Mesenchymal stem cell (in vitro differentiated cells and primary cell): ENCODE measurements at regions not wholly inside any gene's neighbourhood (a gene's known extent, or its start where the extent isn't known, plus 50 kb on each side); places are given as distances from the start of the nearest gene placed in this dataset.
"Not testable (repeated sequence)": the region's sequence is repeated elsewhere in the genome, so short reads cannot be mapped to it uniquely, and the experiment has no call there.

Source experiments
- DNase-seq: peaks from one replicate; pipeline ENCODE4 v3.0.0-alpha.2; 2013
- H2AFZ ChIP-seq: one replicate; pipeline ENCODE4 v1.6.1; 2013; ENCODE audit warnings: low read depth, mild to moderate bottlenecking, control low read depth, inconsistent platforms, low read length, moderate library complexity
- H2AK5ac ChIP-seq: 2 replicates; pipeline ENCODE4 v1.6.1; 2013; ENCODE audit warnings: low read length, moderate library complexity, mild to moderate bottlenecking, inconsistent platforms; ENCODE audit not compliant: severe bottlenecking
- H2BK120ac ChIP-seq: one replicate; pipeline ENCODE4 v1.6.1; 2013; ENCODE audit warnings: low read depth, mild to moderate bottlenecking, inconsistent platforms, low read length, moderate library complexity
- H2BK12ac ChIP-seq, 2 experiments: one replicate each; pipeline ENCODE4 v1.6.1; 2013; ENCODE audit warnings: inconsistent platforms in 2 of 2, low read length in 2 of 2, mild to moderate bottlenecking in 2 of 2, moderate library complexity in 2 of 2, control low read depth in 1 of 2
- H2BK15ac ChIP-seq: one replicate; pipeline ENCODE4 v1.6.1; 2013; ENCODE audit warnings: mild to moderate bottlenecking, low read depth, inconsistent platforms; ENCODE audit not compliant: poor library complexity, severe bottlenecking
- H2BK5ac ChIP-seq: 2 replicates; pipeline ENCODE4 v1.6.1; 2013; ENCODE audit warnings: low read depth, mild to moderate bottlenecking, low read length, control low read depth, inconsistent platforms; ENCODE audit not compliant: poor library complexity, severe bottlenecking
- H3K14ac ChIP-seq, 2 experiments: one replicate each; pipeline ENCODE4 v1.6.1; 2013; ENCODE audit warnings: inconsistent platforms in 2 of 2, low read length in 2 of 2, control low read depth in 1 of 2, mild to moderate bottlenecking in 1 of 2, moderate library complexity in 1 of 2
- H3K18ac ChIP-seq, 2 experiments: one replicate each; pipeline ENCODE4 v1.6.1; 2013; ENCODE audit warnings: inconsistent platforms in 2 of 2, low read length in 2 of 2, control low read depth in 1 of 2, low read depth in 1 of 2, mild to moderate bottlenecking in 1 of 2
- H3K23ac ChIP-seq, 2 experiments: one replicate each; pipeline ENCODE4 v1.6.1; 2013; ENCODE audit warnings: inconsistent platforms in 2 of 2, low read length in 2 of 2, mild to moderate bottlenecking in 2 of 2, moderate library complexity in 2 of 2, control low read depth in 1 of 2
- H3K27ac ChIP-seq: 2 replicates; pipeline ENCODE4 v1.5.1; 2013; ENCODE audit warnings: mild to moderate bottlenecking, moderate library complexity, low read length, control low read depth, inconsistent platforms; ENCODE audit not compliant: poor library complexity, severe bottlenecking
- H3K27me3 ChIP-seq, 2 experiments: 2 replicates each; pipeline versions ENCODE4 v1.6.1 to v1.7.0; 2013; ENCODE audit warnings: low read length in 2 of 2, mild to moderate bottlenecking in 2 of 2, moderate library complexity in 2 of 2, control low read depth in 1 of 2, inconsistent platforms in 1 of 2; ENCODE audit not compliant: control insufficient read depth in 1 of 2, insufficient read depth in 1 of 2
- H3K36me3 ChIP-seq, 2 experiments: 2 replicates each; pipeline versions ENCODE4 v1.6.1 to v1.7.0; 2013; ENCODE audit warnings: low read length in 2 of 2, control low read depth in 1 of 2, inconsistent platforms in 1 of 2, low read depth in 1 of 2, mild to moderate bottlenecking in 1 of 2; ENCODE audit not compliant: insufficient read depth in 2 of 2, control insufficient read depth in 1 of 2
- H3K4ac ChIP-seq, 2 experiments: one replicate each; pipeline ENCODE4 v1.6.1; 2013; ENCODE audit warnings: inconsistent platforms in 2 of 2, low read length in 2 of 2, mild to moderate bottlenecking in 2 of 2, moderate library complexity in 2 of 2, control low read depth in 1 of 2, low read depth in 1 of 2
- H3K4me1 ChIP-seq: 2 replicates; pipeline ENCODE4 v1.6.1; 2013; ENCODE audit warnings: low read depth, low read length, control low read depth; ENCODE audit not compliant: control insufficient read depth, insufficient read depth
- H3K4me2 ChIP-seq: 2 replicates; pipeline ENCODE4 v1.6.1; 2013; ENCODE audit warnings: low read length, mild to moderate bottlenecking, inconsistent platforms; ENCODE audit not compliant: poor library complexity, severe bottlenecking
- H3K4me3 ChIP-seq, 2 experiments: 2 replicates each; pipeline versions ENCODE4 v1.5.1 to v1.7.0; 2013; ENCODE audit warnings: low read length in 2 of 2, mild to moderate bottlenecking in 2 of 2, control low read depth in 1 of 2, low read depth in 1 of 2; ENCODE audit not compliant: insufficient read depth in 1 of 2
- H3K79me1 ChIP-seq: replicated peaks from 2 replicates; pipeline ENCODE4 v1.6.1; 2013; ENCODE audit warnings: mild to moderate bottlenecking, control low read depth, low read length, inconsistent platforms; ENCODE audit not compliant: poor library complexity, severe bottlenecking
- H3K9ac ChIP-seq: 2 replicates; pipeline ENCODE4 v1.7.0; 2013; ENCODE audit warnings: mild to moderate bottlenecking, low read length, moderate library complexity
- H3K9me3 ChIP-seq: 2 replicates; pipeline ENCODE4 v1.7.0; 2013; ENCODE audit warnings: mild to moderate bottlenecking, low read length; ENCODE audit not compliant: control insufficient read depth
- H4K8ac ChIP-seq: one replicate; pipeline ENCODE4 v1.6.1; 2013; ENCODE audit warnings: inconsistent platforms, mild to moderate bottlenecking, low read length, moderate library complexity
- H4K91ac ChIP-seq: one replicate; pipeline ENCODE4 v1.6.1; 2013; ENCODE audit warnings: mild to moderate bottlenecking, low read length, inconsistent platforms
- WGBS: methylation state at CpG from one replicate; pipeline ENCODE4 v1.1.7; 2013; ENCODE audit warnings: mixed read lengths; 5-methylcytosine and 5-hydroxymethylcytosine counted together

- not testable (repeated sequence) for H3K4me2 ChIP-seq, H2AK5ac ChIP-seq, H3K18ac ChIP-seq, H3K4me3 ChIP-seq, H3K36me3 ChIP-seq, H3K14ac ChIP-seq, H3K4me1 ChIP-seq, H4K91ac ChIP-seq, H3K4ac ChIP-seq, H2BK120ac ChIP-seq, H4K8ac ChIP-seq, DNase-seq, H2AFZ ChIP-seq, H3K23ac ChIP-seq, H3K79me1 ChIP-seq, H3K9me3 ChIP-seq, H3K27me3 ChIP-seq, H2BK15ac ChIP-seq, H3K9ac ChIP-seq, H2BK5ac ChIP-seq, H3K27ac ChIP-seq, H2BK12ac ChIP-seq
- 96% methylated on average over 4 of the region's 4 CpGs for WGBS
Observed at GRCh38 chr13:109269381-109269780, 517.0 kb downstream of the IRS2 start.

GRCh38 chr13:109268492-109268891 lies 517.9 kb downstream of the IRS2 start:
- 95% methylated on average over 3 of the region's 3 CpGs for WGBS
- not testable (repeated sequence) for H2BK12ac ChIP-seq, H3K4me2 ChIP-seq, H3K4ac ChIP-seq, H2BK5ac ChIP-seq, H3K14ac ChIP-seq, H4K91ac ChIP-seq, H3K27ac ChIP-seq, H3K79me1 ChIP-seq, H3K18ac ChIP-seq, H2AK5ac ChIP-seq, DNase-seq, H2BK15ac ChIP-seq, H2AFZ ChIP-seq, H3K27me3 ChIP-seq, H2BK120ac ChIP-seq, H3K9me3 ChIP-seq, H3K23ac ChIP-seq, H3K9ac ChIP-seq, H3K4me3 ChIP-seq, H3K4me1 ChIP-seq, H3K36me3 ChIP-seq, H4K8ac ChIP-seq

GRCh38 chr13:109267400-109267799 lies 519.0 kb downstream of the IRS2 start:
- H3K14ac ChIP-seq, DNase-seq, H2BK120ac ChIP-seq, H3K36me3 ChIP-seq, H3K4me1 ChIP-seq, H3K27me3 ChIP-seq, H4K91ac ChIP-seq, H3K18ac ChIP-seq, H3K4me2 ChIP-seq, H2AFZ ChIP-seq, H3K23ac ChIP-seq, H3K79me1 ChIP-seq, H2BK15ac ChIP-seq, H3K27ac ChIP-seq, H3K9me3 ChIP-seq, H2AK5ac ChIP-seq, H4K8ac ChIP-seq, H3K4me3 ChIP-seq, H2BK5ac ChIP-seq, H3K4ac ChIP-seq, H3K9ac ChIP-seq, H2BK12ac ChIP-seq: not testable (repeated sequence)
- WGBS = 90% methylated on average over 4 of the region's 4 CpGs

GRCh38 chr13:109265438-109265742 lies 521.0 kb downstream of the IRS2 start:
- not testable (repeated sequence) for H4K91ac ChIP-seq, H2BK15ac ChIP-seq, H2BK12ac ChIP-seq, H3K4me3 ChIP-seq, H3K27ac ChIP-seq, H3K18ac ChIP-seq, H2BK5ac ChIP-seq, H3K79me1 ChIP-seq, H3K36me3 ChIP-seq, H3K27me3 ChIP-seq, H3K9me3 ChIP-seq, H4K8ac ChIP-seq, H3K4ac ChIP-seq, H3K9ac ChIP-seq, H2AK5ac ChIP-seq, H3K4me1 ChIP-seq, H2BK120ac ChIP-seq, H3K14ac ChIP-seq, DNase-seq, H2AFZ ChIP-seq, H3K23ac ChIP-seq, H3K4me2 ChIP-seq
- WGBS = 84% methylated on average over 8 of the region's 8 CpGs
